GM13977 (cell line): ENCODE measurements at regions not wholly inside any gene's neighbourhood (a gene's known extent, or its start where the extent isn't known, plus 50 kb on each side); places are given as distances from the start of the nearest gene placed in this dataset.

ENCODE experiments used
- DNase-seq: peaks from one replicate; pipeline ENCODE4 v3.0.0; 2012; ENCODE audit warnings: low spot score
- in situ Hi-C: fragments of 300-500 bp; cut with MboI; formaldehyde crosslinking; loops from one replicate; pipeline ENCODE4 v1.12.0; 2022; ENCODE audit warnings: low sequenced_read_pairs, low pct_unique_long_range_greater_than_20kb, mixed read lengths, inconsistent platforms; ENCODE audit not compliant: unreplicated experiment
- TF ChIP-seq, protein P1 (sequence below): IDR thresholded peaks from 2 replicates; pipeline ENCODE4 v1.5.1; 2012; ENCODE audit warnings: mild to moderate bottlenecking, control low read depth; ENCODE audit not compliant: insufficient read depth; ENCODE audit errors: extremely low read depth, missing control alignments

DNA sequence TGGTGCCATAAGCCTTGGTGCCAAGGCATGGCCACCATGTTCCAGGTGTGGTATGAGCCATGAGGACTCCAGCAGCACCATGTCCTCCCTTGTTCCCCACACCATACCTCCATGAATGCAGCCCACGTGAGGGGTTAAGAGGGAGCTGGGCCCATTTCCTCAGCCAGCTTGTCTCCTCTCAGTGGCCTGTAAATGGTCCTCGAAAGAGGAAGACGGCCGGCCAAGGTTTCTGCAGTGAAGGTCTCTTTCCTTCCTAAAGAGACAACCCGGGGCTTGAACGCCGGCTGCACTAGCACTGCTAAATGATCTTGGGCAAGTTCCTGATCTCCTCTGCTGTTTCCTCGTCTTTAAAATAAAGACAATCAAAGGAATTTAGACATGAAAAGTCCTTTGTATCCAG is 154.0 kb downstream of the BMP7 start:
- TF ChIP-seq, protein P1, sequence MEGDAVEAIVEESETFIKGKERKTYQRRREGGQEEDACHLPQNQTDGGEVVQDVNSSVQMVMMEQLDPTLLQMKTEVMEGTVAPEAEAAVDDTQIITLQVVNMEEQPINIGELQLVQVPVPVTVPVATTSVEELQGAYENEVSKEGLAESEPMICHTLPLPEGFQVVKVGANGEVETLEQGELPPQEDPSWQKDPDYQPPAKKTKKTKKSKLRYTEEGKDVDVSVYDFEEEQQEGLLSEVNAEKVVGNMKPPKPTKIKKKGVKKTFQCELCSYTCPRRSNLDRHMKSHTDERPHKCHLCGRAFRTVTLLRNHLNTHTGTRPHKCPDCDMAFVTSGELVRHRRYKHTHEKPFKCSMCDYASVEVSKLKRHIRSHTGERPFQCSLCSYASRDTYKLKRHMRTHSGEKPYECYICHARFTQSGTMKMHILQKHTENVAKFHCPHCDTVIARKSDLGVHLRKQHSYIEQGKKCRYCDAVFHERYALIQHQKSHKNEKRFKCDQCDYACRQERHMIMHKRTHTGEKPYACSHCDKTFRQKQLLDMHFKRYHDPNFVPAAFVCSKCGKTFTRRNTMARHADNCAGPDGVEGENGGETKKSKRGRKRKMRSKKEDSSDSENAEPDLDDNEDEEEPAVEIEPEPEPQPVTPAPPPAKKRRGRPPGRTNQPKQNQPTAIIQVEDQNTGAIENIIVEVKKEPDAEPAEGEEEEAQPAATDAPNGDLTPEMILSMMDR = no peak
- no peak for DNase-seq
- in situ Hi-C loops = no loop called here

DNA sequence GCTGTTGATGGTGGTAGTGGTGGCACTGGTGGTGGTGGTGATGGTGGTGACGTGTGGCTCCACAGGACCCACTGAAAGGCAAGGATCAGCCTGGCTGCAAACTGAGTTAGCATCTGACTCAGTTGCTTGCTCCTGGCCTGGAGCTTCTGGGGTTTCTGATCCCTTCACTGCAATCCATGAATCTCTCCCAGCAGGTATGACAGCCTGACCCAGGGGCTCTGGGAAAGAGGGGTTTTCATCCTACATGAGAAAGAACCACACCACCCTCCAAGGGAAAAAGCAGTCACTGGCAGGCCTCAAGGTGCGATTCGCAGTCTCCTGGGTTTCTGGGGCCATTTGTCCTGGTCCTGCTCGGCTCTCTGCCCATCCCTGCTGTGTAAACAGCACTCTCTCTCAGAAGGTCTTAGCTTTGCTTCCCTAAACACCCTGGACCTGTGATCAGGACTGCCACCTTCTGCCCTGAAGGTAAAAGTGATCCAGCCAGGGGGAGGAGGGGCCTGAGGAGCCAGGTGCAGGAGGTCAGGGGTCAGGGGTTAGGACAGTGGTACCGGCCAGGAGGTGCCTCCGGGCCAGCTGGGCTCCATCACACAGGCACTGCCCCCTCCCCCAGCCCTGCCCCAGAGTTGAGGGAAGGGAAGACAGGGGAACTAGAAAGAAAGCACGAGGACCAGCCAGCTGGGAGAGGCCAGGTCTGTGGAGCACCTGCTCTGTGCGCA is 152.0 kb downstream of the BMP7 start:
- DNase-seq = no peak
- in situ Hi-C loops = no loop called here
- TF ChIP-seq, protein P1 = no peak

DNA sequence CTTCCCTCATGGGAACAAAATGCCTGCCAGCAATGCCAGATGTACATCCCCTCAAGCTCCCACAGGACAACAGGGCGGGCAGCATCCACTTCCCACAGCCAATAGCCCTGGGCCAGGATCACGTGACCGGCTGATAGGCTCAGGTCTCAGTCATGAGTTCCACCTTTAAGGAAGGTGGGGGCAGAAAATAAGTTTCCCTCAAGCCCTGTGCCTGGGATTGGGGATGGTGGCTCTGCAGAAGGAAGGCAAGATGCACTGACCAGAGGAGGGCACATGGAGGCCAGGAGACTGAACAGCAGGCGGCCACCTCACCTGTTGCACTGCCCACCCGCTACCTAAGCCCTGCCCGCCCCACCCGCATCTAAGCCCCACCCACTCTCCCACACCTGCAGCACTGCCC is 149.1 kb downstream of the BMP7 start:
- TF ChIP-seq, protein P1 = no peak
- no peak for DNase-seq
- in situ Hi-C loops = no loop called here

DNA sequence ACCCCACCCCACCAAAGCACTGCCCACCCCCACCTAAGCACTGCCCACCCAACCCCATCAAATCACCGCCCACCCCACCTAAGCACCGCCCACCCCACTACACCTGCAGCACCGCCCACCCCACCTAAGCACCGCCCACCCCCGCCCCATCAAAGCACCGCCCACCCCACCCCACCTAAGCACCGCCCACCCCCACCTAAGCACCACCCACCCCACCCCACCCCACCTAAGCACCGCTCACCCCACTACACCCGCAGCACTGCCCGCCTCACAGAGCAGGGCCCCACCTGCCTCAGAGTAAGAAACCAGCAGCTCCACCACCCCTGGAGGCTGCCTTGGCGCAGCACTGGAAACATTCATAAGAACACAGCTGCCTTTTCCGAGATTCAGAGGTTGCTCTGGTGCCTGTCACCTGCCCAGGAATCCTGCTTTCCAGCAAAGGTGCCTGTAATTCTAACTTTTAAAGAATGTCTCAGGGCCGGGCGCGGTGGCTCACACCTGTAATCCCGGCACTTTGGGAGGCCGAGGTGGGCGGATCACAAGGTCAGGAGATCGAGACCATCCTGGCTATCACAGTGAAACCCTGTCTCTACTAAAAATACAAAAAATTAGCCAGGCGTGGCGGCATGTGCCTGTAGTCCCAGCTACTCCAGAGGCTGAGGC is 148.2 kb downstream of the BMP7 start:
- TF ChIP-seq, protein P1 = no peak
- in situ Hi-C loops = no loop called here
- no peak for DNase-seq
